DOHH2 (cell line): ENCODE measurements at regions not wholly inside any gene's neighbourhood (a gene's known extent, or its start where the extent isn't known, plus 50 kb on each side); places are given as distances from the start of the nearest gene placed in this dataset.

ENCODE experiments used
- CTCF ChIP-seq: fragments of 200-600 bp; sonication (generic); IDR thresholded peaks from one replicate; pipeline ENCODE4 v1.5.1; 2014; ENCODE audit warnings: antibody characterized with exemption, mild to moderate bottlenecking, low read depth, low read length; ENCODE audit not compliant: poor library complexity, severe bottlenecking
- EZH2phosphoT487 ChIP-seq: fragments of 200-600 bp; sonication (generic); IDR thresholded peaks from 2 replicates; pipeline ENCODE4 v1.6.1; 2017; ENCODE audit warnings: borderline replicate concordance, mild to moderate bottlenecking, antibody characterized with exemption, low read length, moderate library complexity, mixed read lengths

- TF ChIP-seq CTCF (no peak), EZH2phosphoT487 (no peak)
Measured at GRCh38 chr9:19698960-19699359, 89.9 kb downstream of the SLC24A2 start.
